PC-3 (cell line): ENCODE measurements at regions not wholly inside any gene's neighbourhood (a gene's known extent, or its start where the extent isn't known, plus 50 kb on each side); places are given as distances from the start of the nearest gene placed in this dataset.

Experiments used
- ATAC-seq: fragments of 200-7000 bp; cut with Tn5 transposase; 2 replicates; pipeline ENCODE4 v1.9.1; 2020; ENCODE audit warnings: mild to moderate bottlenecking, moderate library complexity
- BruUV-seq: library from RNA; stranded (reverse); fragments of 400-500 nt; replicated peaks from 2 replicates; lab custom pipeline; 2021; lab: Mats Ljungman, UMichigan
- CTCF ChIA-PET: fragments of 300-600 bp; sonication (Branson Sonifier 250); formaldehyde crosslinking; loops from one replicate; lab custom pipeline; 2022; ENCODE audit warnings: antibody characterized with exemption; lab: Charles Lee
- POLR2A ChIA-PET: fragments of 300-600 bp; sonication (Branson Sonifier 250); formaldehyde crosslinking; loops from one replicate; lab custom pipeline; 2022; ENCODE audit warnings: antibody characterized with exemption; ENCODE audit not compliant: unreplicated experiment; lab: Charles Lee
- DNase-seq: peaks from one replicate; pipeline ENCODE4 v3.0.0-alpha.2; 2015
- H2AFZ ChIP-seq: fragments of 300-600 bp; sonication (generic); 2 replicates; pipeline ENCODE4 v1.6.0; 2016; ENCODE audit warnings: antibody characterized with exemption, low read length
- H3F3A ChIP-seq: fragments of 300-600 bp; sonication (generic); one replicate; pipeline ENCODE4 v1.6.0; 2017; ENCODE audit warnings: antibody characterized with exemption, low read length, control low read depth, mild to moderate bottlenecking; ENCODE audit not compliant: unreplicated experiment
- H3K27ac ChIP-seq: fragments of 300-600 bp; sonication (generic); 2 replicates; pipeline ENCODE4 v1.5.1; 2016; ENCODE audit warnings: mild to moderate bottlenecking, low read length
- H3K27me3 ChIP-seq: fragments of 300-600 bp; sonication (generic); 2 replicates; pipeline ENCODE4 v1.6.1; 2016; ENCODE audit warnings: low read length, mixed read lengths
- H3K36me3 ChIP-seq: fragments of 300-600 bp; sonication (generic); 2 replicates; pipeline ENCODE4 v1.6.1; 2016; ENCODE audit warnings: low read depth, mixed run types, low read length, mixed read lengths
- H3K4me1 ChIP-seq: fragments of 300-600 bp; sonication (generic); 2 replicates; pipeline ENCODE4 v1.5.1; 2016; ENCODE audit warnings: low read length; ENCODE audit not compliant: insufficient read depth
- H3K4me2 ChIP-seq: fragments of 300-600 bp; sonication (generic); 2 replicates; pipeline ENCODE4 v1.6.0; 2016; ENCODE audit warnings: low read length
- H3K4me3 ChIP-seq: fragments of 300-600 bp; sonication (generic); 2 replicates; pipeline ENCODE4 v1.5.1; 2016; ENCODE audit warnings: mild to moderate bottlenecking, low read length, mixed read lengths
- H3K79me2 ChIP-seq: fragments of 300-600 bp; sonication (generic); 2 replicates; pipeline ENCODE4 v1.6.1; 2017; ENCODE audit warnings: low read length, mixed read lengths
- H3K9ac ChIP-seq: fragments of 300-600 bp; sonication (generic); 2 replicates; pipeline ENCODE4 v1.6.0; 2016; ENCODE audit warnings: mild to moderate bottlenecking, low read length
- H3K9me2 ChIP-seq: fragments of 300-600 bp; sonication (generic); replicated peaks from 2 replicates; pipeline ENCODE4 v1.6.1; 2016; ENCODE audit warnings: mixed run types, low read length, mixed read lengths
- H3K9me3 ChIP-seq: fragments of 300-600 bp; sonication (generic); 2 replicates; pipeline ENCODE4 v1.6.1; 2016; ENCODE audit warnings: low read length, mixed read lengths
- H4K20me1 ChIP-seq: fragments of 300-600 bp; sonication (generic); 2 replicates; pipeline ENCODE4 v1.6.1; 2016; ENCODE audit warnings: low read length, mixed read lengths
- EZH2 ChIP-seq: fragments of 300-600 bp; sonication (generic); IDR thresholded peaks from one replicate; pipeline ENCODE4 v1.6.1; 2017; ENCODE audit warnings: antibody characterized with exemption, mild to moderate bottlenecking, low read length; ENCODE audit not compliant: unreplicated experiment
- EZH2phosphoT487 ChIP-seq: fragments of 300-600 bp; sonication (generic); IDR thresholded peaks from 2 replicates; pipeline ENCODE4 v1.6.1; 2018; ENCODE audit warnings: mild to moderate bottlenecking, antibody characterized with exemption, low read length, borderline replicate concordance
- intact Hi-C: fragments of 100-400 bp; cut with micrococcal nuclease; formaldehyde crosslinking; loops from 2 replicates; pipeline ENCODE4 v1.9.0; 2023
- TF ChIP-seq, protein P1 (sequence below): fragments of 300-600 bp; sonication (generic); conservative IDR thresholded peaks from 2 replicates; pipeline ENCODE4 v1.5.1; 2017; ENCODE audit warnings: antibody characterized with exemption, low read depth, mild to moderate bottlenecking, low read length

- Histone ChIP-seq H3K4me3 (no peak overlapping the region), H3K27me3 (no peaks in the 10 kb centered on the region), H3F3A (no peaks in the 10 kb centered on the region), H3K9ac (no peak overlapping the region), H3K27ac (no peak overlapping the region), H3K9me3 (no peaks in the 10 kb centered on the region), H4K20me1 (no peaks in the 10 kb centered on the region), H3K9me2 (no peaks in the 10 kb centered on the region), H3K4me1 (peaks cover 3% of the 10 kb centered on the region; the same call in 1 of the 2 replicates), H3K79me2 (no peaks in the 10 kb centered on the region), H3K4me2 (no peak overlapping the region), H2AFZ (no peak overlapping the region), H3K36me3 (no peaks in the 10 kb centered on the region)
- intact Hi-C loops, result no loop called here
- no peak for ATAC-seq
- ChIA-PET CTCF (no interaction called here), POLR2A (no interaction called here)
- DNase-seq, result no peak
- TF ChIP-seq EZH2 (no peak), EZH2phosphoT487 (no peak)
- TF ChIP-seq, protein P1, sequence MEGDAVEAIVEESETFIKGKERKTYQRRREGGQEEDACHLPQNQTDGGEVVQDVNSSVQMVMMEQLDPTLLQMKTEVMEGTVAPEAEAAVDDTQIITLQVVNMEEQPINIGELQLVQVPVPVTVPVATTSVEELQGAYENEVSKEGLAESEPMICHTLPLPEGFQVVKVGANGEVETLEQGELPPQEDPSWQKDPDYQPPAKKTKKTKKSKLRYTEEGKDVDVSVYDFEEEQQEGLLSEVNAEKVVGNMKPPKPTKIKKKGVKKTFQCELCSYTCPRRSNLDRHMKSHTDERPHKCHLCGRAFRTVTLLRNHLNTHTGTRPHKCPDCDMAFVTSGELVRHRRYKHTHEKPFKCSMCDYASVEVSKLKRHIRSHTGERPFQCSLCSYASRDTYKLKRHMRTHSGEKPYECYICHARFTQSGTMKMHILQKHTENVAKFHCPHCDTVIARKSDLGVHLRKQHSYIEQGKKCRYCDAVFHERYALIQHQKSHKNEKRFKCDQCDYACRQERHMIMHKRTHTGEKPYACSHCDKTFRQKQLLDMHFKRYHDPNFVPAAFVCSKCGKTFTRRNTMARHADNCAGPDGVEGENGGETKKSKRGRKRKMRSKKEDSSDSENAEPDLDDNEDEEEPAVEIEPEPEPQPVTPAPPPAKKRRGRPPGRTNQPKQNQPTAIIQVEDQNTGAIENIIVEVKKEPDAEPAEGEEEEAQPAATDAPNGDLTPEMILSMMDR, result no peak
- no TSS peak for BruUV-seq
Measured at GRCh38 chr11:70669281-70669680, 271.0 kb downstream of the CTTN start.

DNA sequence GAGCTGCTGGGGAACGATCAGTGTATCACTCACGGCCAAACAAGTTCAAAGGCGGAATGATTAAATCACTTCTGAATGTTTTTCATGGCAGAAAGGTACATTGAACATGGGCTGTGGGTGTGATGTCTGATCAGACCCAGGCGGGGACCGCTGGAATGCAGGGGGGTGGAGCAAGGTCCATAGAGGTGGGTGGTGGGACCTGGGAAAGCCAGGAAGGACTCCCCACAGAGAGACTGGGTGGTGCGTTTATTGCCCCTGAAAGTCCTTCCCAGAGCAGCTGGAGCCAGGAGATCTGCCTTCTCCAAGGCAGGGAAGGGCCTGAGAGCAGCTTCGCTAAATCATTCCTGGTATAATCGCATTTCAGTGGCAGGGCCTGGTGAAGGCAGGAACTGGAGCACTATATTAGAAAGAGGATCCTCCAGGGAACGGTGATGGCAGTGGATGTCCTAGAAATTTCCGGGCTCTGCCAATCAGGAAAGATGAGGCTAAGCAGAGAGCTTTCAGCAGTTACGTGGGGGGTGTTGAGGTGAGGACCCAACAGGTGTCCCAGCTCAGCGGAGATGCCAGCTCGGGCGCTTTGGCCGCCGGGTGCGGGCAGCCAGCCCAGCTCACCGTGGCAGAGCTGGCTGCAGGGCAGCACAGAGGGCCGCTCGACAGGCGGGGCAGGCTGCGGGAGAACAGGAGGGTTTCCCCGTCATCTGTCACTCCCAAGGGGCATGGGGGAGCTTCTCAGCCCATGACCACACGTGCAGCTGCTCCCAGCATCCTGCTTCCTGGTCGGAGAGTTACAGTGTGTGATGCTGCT is 271.7 kb downstream of the CTTN start:
- no peaks in the 10 kb centered on the region for H3K27me3 ChIP-seq
- BruUV-seq, result no TSS peak
- intact Hi-C loops, result no loop called here

More for the DNA sequence above, 271.7 kb downstream of the CTTN start:
- Histone ChIP-seq H3K36me3 (no peaks in the 10 kb centered on the region), H3K9ac (no peak overlapping the region), H3K4me3 (no peak overlapping the region), H3F3A (no peaks in the 10 kb centered on the region), H3K27ac (no peak overlapping the region), H3K4me2 (no peak overlapping the region), H3K9me3 (no peaks in the 10 kb centered on the region), H3K9me2 (no peaks in the 10 kb centered on the region), H4K20me1 (no peaks in the 10 kb centered on the region), H3K79me2 (no peaks in the 10 kb centered on the region), H3K4me1 (peaks cover 3% of the 10 kb centered on the region; the same call in 1 of the 2 replicates), H2AFZ (no peak overlapping the region)
- ATAC-seq (no peak), DNase-seq (no peak)
- ChIA-PET CTCF (no interaction called here), POLR2A (no interaction called here)
- TF ChIP-seq EZH2phosphoT487 (no peak), EZH2 (no peak)
- TF ChIP-seq, protein P1, result no peak
